ENCODE measurements at regions not wholly inside any gene's neighbourhood (a gene's known extent, or its start where the extent isn't known, plus 50 kb on each side); places are given as distances from the start of the nearest gene placed in this dataset.
A peak's percentile ranks its signal among the peaks of the same experiment; 100 is the strongest.

DNA sequence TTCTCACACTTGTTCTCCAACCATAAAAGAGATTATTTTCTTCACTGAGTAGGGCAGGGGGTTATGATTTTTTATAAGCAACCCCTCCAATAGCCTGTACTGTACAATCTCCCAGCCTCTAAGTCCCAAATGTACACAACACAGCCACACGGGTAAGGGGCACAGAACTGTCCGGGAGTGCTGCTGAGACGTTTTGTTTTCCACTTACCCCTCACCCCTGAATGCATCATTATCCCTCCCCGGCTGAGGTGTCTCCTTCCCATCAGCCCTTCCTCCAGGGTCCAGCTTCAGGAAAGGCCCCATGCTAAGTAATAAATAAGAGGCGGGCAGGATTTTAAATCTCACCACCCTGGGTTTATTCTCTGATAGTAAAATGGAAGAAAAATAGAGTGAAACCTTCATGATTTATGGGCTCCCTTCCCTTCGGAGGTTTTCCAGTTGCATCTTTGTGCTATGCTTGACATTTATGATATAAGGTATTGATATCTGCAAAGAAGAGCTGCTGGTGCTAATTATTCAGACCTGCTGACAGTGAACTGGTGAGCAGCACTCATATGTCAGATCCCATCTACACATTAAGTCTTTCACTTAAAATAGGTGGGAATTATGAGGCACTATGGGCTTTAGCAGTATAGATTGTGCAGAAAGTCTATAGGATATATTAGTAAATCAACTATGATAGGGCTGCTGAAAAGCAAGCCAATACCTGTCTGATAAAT lies 67.2 kb upstream of the MEGF10 start:
- H3K4me3 ChIP-seq (ENCODE audit: low read depth, low read length), result no peak overlapping the region
- DNase-seq (ENCODE audit: low read depth), result no peak
- TF ChIP-seq, protein P1, sequence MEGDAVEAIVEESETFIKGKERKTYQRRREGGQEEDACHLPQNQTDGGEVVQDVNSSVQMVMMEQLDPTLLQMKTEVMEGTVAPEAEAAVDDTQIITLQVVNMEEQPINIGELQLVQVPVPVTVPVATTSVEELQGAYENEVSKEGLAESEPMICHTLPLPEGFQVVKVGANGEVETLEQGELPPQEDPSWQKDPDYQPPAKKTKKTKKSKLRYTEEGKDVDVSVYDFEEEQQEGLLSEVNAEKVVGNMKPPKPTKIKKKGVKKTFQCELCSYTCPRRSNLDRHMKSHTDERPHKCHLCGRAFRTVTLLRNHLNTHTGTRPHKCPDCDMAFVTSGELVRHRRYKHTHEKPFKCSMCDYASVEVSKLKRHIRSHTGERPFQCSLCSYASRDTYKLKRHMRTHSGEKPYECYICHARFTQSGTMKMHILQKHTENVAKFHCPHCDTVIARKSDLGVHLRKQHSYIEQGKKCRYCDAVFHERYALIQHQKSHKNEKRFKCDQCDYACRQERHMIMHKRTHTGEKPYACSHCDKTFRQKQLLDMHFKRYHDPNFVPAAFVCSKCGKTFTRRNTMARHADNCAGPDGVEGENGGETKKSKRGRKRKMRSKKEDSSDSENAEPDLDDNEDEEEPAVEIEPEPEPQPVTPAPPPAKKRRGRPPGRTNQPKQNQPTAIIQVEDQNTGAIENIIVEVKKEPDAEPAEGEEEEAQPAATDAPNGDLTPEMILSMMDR (IDR thresholded peaks at IDR 0.05; ENCODE audit: low read depth, low read length), result no peak
- TF ChIP-seq POLR2A (IDR thresholded peaks at IDR 0.05; ENCODE audit: extremely low read depth, insufficient read length), result no peak
- no peak for TF ChIP-seq MYC (IDR thresholded peaks at IDR 0.05; ENCODE audit: low read depth, low read length)
- TF ChIP-seq, protein P2, sequence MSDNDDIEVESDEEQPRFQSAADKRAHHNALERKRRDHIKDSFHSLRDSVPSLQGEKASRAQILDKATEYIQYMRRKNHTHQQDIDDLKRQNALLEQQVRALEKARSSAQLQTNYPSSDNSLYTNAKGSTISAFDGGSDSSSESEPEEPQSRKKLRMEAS (IDR thresholded peaks at IDR 0.05; ENCODE audit: low read depth, low read length), result no peak

DNA sequence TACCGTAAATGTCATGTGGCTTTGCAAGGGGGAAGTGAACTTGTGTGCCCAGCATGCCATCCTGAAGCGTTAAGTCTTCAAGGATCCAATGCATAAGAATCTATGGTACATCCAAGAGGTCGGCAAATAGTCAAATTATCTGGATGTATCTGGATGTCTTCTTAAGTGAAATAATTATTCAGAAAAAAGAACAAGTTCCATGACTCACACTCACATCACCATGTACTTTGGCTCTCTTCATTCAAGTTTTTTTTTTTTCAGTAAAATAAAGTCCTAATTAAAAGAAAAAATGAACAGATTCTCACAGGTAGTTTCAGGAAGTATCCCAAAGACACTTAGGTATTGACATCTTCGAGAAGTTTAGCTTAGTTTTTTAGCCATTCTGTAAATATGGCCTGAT lies 62.7 kb upstream of the MEGF10 start:
- TF ChIP-seq, protein P1 (IDR thresholded peaks at IDR 0.05; ENCODE audit: low read depth, low read length), result no peak
- TF ChIP-seq, protein P2 (IDR thresholded peaks at IDR 0.05; ENCODE audit: low read depth, low read length), result no peak
- TF ChIP-seq MYC (IDR thresholded peaks at IDR 0.05; ENCODE audit: low read depth, low read length), result no peak
- TF ChIP-seq POLR2A (IDR thresholded peaks at IDR 0.05; ENCODE audit: extremely low read depth, insufficient read length), result no peak
- no peak for DNase-seq (ENCODE audit: low read depth)
- no peak overlapping the region for H3K4me3 ChIP-seq (ENCODE audit: low read depth, low read length)

DNA sequence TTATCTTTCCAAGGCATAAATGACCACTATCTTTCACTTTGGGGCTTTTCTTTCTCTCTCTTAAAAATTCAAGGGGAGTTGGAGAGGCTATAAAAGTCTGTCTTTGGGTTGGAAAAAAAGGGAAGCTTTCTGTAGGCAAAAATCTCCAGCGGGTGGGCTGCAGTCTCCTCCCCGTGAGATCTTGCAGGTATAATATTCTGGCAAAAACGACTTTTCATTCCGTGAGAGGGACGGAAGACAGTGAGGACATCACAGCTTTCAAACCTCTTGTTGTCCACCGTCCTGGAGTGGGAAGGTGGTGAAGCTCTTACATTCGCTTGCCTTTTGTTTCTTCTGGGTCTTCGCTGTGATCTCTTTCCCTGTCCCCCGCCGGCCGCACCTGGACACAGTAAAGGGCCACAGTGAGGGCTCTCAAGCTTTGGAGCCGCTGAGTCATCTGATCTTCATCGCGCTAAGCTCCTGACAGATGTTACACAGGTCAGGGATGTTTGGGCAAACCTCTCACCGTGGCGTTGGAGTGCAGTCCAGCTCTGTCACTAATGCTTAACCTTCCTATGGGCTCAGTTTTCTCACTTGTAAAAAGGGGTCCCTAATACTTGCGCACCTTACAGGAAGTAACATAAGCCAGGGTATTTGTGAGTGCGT lies 61.9 kb upstream of the MEGF10 start:
- H3K4me3 ChIP-seq (ENCODE audit: low read depth, low read length), result peak overlapping the region; percentile 40
- TF ChIP-seq MYC (IDR thresholded peaks at IDR 0.05; ENCODE audit: low read depth, low read length) (no peak), POLR2A (IDR thresholded peaks at IDR 0.05; ENCODE audit: extremely low read depth, insufficient read length) (no peak)
- TF ChIP-seq, protein P2 (IDR thresholded peaks at IDR 0.05; ENCODE audit: low read depth, low read length), result no peak
- TF ChIP-seq, protein P1 (IDR thresholded peaks at IDR 0.05; ENCODE audit: low read depth, low read length), result no peak
- no peak for DNase-seq (ENCODE audit: low read depth)

DNA sequence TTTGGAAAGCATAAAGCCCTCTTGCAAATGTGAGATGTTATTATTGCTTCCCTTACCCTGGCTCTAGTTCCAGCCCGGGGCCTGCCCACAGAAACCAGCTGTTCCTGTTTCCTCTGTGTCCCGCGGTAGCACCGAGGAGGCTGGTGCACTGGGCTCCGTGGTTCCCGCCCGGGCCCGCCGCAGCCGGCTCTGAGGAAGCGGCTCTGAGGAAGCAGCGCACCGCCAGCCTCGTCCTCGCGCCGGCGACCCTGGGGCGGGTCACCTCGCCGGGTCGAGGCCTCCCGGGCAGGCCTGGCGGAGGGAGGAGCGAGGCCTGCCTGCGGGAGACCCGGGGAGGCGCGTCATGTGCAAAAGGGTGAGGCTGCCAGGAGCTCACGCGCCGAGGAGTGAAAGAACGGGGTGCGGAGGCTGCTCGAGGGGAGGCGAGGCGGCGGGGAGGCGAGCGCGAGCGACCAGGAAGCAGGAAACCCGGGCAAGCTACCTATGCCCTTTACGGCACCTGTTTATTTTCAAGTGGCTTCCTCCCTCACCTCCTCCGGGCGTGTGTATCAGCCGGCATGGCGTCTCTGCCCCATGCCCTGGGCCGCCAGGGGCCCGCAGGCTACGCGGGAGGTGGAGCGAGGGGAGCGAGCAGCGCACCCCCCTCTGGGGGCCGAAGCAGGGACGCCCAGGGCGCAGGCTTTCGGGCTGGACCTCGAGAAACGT lies 61.3 kb upstream of the MEGF10 start:
- TF ChIP-seq MYC (IDR thresholded peaks at IDR 0.05; ENCODE audit: low read depth, low read length) (no peak), POLR2A (IDR thresholded peaks at IDR 0.05; ENCODE audit: extremely low read depth, insufficient read length) (peak; percentile 39)
- TF ChIP-seq, protein P2 (IDR thresholded peaks at IDR 0.05; ENCODE audit: low read depth, low read length), result peak; percentile 37; the same call in 1 of the 2 replicates
- peak; percentile 80 for DNase-seq (ENCODE audit: low read depth)
- peak overlapping the region; percentile 56 for H3K4me3 ChIP-seq (ENCODE audit: low read depth, low read length)

DNA sequence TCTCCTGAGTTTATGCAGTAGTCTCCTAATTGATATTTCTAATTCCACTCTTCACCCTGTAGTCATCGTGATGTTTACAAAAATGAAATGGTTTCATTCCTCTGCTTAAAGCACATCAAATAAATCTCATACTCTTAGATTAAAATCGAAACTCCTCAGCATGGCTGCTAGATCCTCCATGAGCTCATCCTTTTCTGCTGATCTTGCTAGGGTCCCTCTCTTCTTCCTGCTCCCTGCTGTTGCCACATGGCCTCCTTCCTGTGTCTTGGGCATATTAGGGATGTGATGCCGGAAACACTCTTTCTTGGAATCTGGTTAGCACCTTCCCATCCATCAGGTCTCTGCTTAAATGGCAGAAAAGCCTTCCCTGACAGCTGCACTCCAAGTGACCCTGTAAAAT lies 59.5 kb upstream of the MEGF10 start:
- no peak overlapping the region for H3K4me3 ChIP-seq (ENCODE audit: low read depth, low read length)
- DNase-seq (ENCODE audit: low read depth), result no peak
- TF ChIP-seq POLR2A (IDR thresholded peaks at IDR 0.05; ENCODE audit: extremely low read depth, insufficient read length) (no peak), MYC (IDR thresholded peaks at IDR 0.05; ENCODE audit: low read depth, low read length) (no peak)
- TF ChIP-seq, protein P2 (IDR thresholded peaks at IDR 0.05; ENCODE audit: low read depth, low read length), result no peak
- TF ChIP-seq, protein P1 (IDR thresholded peaks at IDR 0.05; ENCODE audit: low read depth, low read length), result no peak

All from NB4 (cell line).